Progenitor cell of endocrine pancreas (in vitro differentiated cells): ENCODE measurements at regions not wholly inside any gene's neighbourhood (a gene's known extent, or its start where the extent isn't known, plus 50 kb on each side); places are given as distances from the start of the nearest gene placed in this dataset.

Experiments used
- DNase-seq: peaks from one replicate; pipeline ENCODE4 v3.0.0; 2021; ENCODE audit warnings: low spot score; ENCODE audit not compliant: unreplicated experiment
- H3K27ac Mint-ChIP-seq: 2 replicates; pipeline ENCODE4 v1.8.0; 2021; ENCODE audit warnings: mild to moderate bottlenecking, moderate library complexity, mixed read lengths
- H3K27me3 Mint-ChIP-seq: 2 replicates; pipeline ENCODE4 v1.8.0; 2021; ENCODE audit warnings: mixed read lengths
- H3K36me3 Mint-ChIP-seq: 2 replicates; pipeline ENCODE4 v1.8.0; 2022; ENCODE audit warnings: mixed read lengths; ENCODE audit not compliant: insufficient read depth
- H3K4me1 Mint-ChIP-seq: 2 replicates; pipeline ENCODE4 v1.8.0; 2021; ENCODE audit warnings: low read depth, mixed read lengths
- H3K4me3 Mint-ChIP-seq: 2 replicates; pipeline ENCODE4 v1.8.0; 2021; ENCODE audit warnings: low read depth, mild to moderate bottlenecking, moderate library complexity, mixed read lengths
- H3K9me3 Mint-ChIP-seq: 2 replicates; pipeline ENCODE4 v1.8.0; 2021; ENCODE audit warnings: low read depth, mixed read lengths
- TF ChIP-seq, protein P1 (sequence below): fragments of 200-600 bp; sonication (generic); IDR thresholded peaks from one replicate; pipeline ENCODE4 v1.5.0; 2021; ENCODE audit warnings: antibody characterized with exemption, mild to moderate bottlenecking; ENCODE audit not compliant: unreplicated experiment

DNA sequence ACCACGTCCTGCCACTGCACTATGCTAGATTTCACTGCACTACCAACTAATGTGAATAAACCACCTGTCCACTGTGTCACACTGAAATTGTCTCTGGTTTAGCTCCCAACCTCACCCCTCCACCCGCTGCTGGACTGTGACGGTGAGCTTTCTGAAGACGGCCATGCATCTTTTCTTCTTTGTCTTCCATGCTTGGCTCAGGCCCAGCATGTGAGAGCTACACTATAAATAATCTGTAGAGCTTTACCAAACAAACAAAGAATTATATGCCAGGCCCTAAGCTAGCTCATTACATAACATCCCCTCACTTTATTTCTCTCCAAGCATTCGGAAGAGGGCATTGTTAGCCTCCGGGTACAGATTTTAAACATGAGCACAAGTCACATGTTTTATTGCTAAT is 633.2 kb downstream of the TNS3 start:
- H3K27me3 Mint-ChIP-seq: no peaks in the 10 kb centered on the region
- H3K4me3 Mint-ChIP-seq: no peak overlapping the region
- H3K27ac Mint-ChIP-seq: no peak overlapping the region
- no peak for DNase-seq
- TF ChIP-seq, protein P1, sequence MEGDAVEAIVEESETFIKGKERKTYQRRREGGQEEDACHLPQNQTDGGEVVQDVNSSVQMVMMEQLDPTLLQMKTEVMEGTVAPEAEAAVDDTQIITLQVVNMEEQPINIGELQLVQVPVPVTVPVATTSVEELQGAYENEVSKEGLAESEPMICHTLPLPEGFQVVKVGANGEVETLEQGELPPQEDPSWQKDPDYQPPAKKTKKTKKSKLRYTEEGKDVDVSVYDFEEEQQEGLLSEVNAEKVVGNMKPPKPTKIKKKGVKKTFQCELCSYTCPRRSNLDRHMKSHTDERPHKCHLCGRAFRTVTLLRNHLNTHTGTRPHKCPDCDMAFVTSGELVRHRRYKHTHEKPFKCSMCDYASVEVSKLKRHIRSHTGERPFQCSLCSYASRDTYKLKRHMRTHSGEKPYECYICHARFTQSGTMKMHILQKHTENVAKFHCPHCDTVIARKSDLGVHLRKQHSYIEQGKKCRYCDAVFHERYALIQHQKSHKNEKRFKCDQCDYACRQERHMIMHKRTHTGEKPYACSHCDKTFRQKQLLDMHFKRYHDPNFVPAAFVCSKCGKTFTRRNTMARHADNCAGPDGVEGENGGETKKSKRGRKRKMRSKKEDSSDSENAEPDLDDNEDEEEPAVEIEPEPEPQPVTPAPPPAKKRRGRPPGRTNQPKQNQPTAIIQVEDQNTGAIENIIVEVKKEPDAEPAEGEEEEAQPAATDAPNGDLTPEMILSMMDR: no peak
- H3K9me3 Mint-ChIP-seq: no peaks in the 10 kb centered on the region
- H3K4me1 Mint-ChIP-seq: no peaks in the 10 kb centered on the region
- H3K36me3 Mint-ChIP-seq: no peaks in the 10 kb centered on the region

DNA sequence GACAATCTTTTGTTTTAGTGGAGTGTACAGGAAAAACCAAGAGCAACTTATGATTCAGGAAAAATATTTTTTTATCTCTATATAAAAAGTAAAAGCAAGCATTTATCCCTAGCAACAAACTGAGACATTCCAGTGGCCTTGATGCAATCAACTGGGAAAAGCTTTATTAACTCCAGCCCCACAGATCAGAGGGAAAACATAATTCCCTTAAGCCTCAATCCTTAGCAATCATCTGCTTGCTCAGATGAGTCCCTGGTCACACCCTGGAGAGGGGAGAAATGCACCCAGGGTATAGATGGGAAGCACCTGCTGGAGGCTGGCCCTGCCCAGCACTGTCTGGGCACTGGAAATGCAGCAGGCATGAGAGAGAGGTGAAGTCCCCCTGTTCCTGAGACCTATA is 636.6 kb downstream of the TNS3 start:
- Mint-ChIP-seq H3K36me3 (no peaks in the 10 kb centered on the region), H3K27me3 (no peaks in the 10 kb centered on the region), H3K9me3 (no peaks in the 10 kb centered on the region), H3K4me3 (no peak overlapping the region), H3K4me1 (no peaks in the 10 kb centered on the region), H3K27ac (no peak overlapping the region)
- DNase-seq: no peak
- TF ChIP-seq, protein P1: no peak

- no peak overlapping the region for H3K27ac Mint-ChIP-seq
- no peaks in the 10 kb centered on the region for H3K27me3 Mint-ChIP-seq
- no peaks in the 10 kb centered on the region for H3K4me1 Mint-ChIP-seq
- no peak for DNase-seq
- no peaks in the 10 kb centered on the region for H3K36me3 Mint-ChIP-seq
- no peak overlapping the region for H3K4me3 Mint-ChIP-seq
- no peaks in the 10 kb centered on the region for H3K9me3 Mint-ChIP-seq
- TF ChIP-seq, protein P1: no peak
These were observed 637.9 kb downstream of the TNS3 start for GRCh38 chr7:46943996-46944395.

DNA sequence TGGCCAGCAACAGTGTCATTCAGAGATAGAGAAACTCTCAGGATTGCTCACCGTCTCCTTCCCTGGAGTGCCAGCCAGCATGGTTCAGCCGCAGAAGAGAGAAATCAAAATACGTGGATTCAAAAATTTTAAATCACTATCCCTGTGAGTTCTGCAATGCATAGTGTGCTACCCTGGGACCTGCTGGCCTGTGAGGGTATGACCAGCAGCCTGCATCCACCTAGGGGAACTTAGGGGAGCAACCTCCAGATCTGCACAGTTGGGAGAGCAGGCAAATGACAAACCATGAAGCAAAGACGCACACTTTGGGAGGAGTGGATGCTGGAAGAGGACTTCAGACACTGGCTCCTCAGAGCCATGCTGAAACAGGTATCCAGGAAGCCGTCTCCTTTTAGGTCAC is 639.3 kb downstream of the TNS3 start:
- Mint-ChIP-seq H3K9me3 (no peaks in the 10 kb centered on the region), H3K27ac (no peak overlapping the region), H3K4me1 (no peaks in the 10 kb centered on the region), H3K27me3 (no peaks in the 10 kb centered on the region), H3K4me3 (no peak overlapping the region), H3K36me3 (no peaks in the 10 kb centered on the region)
- TF ChIP-seq, protein P1: no peak
- DNase-seq: no peak

GRCh38 chr7:46940178-46940577 is 641.7 kb downstream of the TNS3 start:
- Mint-ChIP-seq H3K27me3 (no peaks in the 10 kb centered on the region), H3K9me3 (peaks cover 4% of the 10 kb centered on the region), H3K4me1 (no peaks in the 10 kb centered on the region), H3K36me3 (no peaks in the 10 kb centered on the region), H3K27ac (no peak overlapping the region), H3K4me3 (no peak overlapping the region)
- TF ChIP-seq, protein P1: no peak
- no peak for DNase-seq

DNA sequence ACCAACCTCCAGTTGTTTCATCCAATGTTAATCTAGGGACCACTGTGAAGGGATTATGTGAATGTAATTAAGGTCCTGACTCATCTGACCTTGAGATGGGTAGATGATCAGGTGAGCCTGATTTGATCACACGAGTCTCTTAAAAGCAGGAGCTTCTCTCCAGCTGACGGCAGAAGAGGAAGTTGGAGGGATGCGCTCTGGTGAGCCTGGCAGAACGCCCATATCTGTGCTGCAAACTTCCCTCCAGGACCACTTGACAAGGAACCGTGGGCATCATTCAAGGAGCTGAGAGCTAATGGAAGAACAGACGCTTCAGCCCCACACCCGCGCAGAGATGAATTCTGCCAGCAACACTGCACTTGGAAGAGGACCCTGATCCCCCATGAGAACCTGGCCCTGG is 642.4 kb downstream of the TNS3 start:
- no peaks in the 10 kb centered on the region for H3K4me1 Mint-ChIP-seq
- no peak for DNase-seq
- H3K27me3 Mint-ChIP-seq: no peaks in the 10 kb centered on the region
- H3K36me3 Mint-ChIP-seq: no peaks in the 10 kb centered on the region
- peaks cover 4% of the 10 kb centered on the region for H3K9me3 Mint-ChIP-seq
- TF ChIP-seq, protein P1: no peak
- no peak overlapping the region for H3K4me3 Mint-ChIP-seq
- no peak overlapping the region for H3K27ac Mint-ChIP-seq
